HEK293T (cell line): ENCODE measurements at regions not wholly inside any gene's neighbourhood (a gene's known extent, or its start where the extent isn't known, plus 50 kb on each side); places are given as distances from the start of the nearest gene placed in this dataset.

Experiments
- CTCF ChIA-PET: fragments of 350-600 bp; formaldehyde crosslinking; extraction: SDS; loops from one replicate; lab custom pipeline; 2021; ENCODE audit warnings: antibody characterized with exemption, inconsistent platforms; lab: Yijun Ruan, JAX
- POLR2A ChIA-PET: fragments of 350-600 bp; formaldehyde crosslinking; extraction: SDS; loops from one replicate; lab custom pipeline; 2020; ENCODE audit warnings: antibody characterized with exemption, inconsistent platforms; lab: Yijun Ruan, JAX
- DNase-seq: peaks from one replicate; pipeline ENCODE4 v3.0.0; 2012; ENCODE audit warnings: mixed read lengths; ENCODE audit errors: extremely low spot score
- ARNT ChIP-seq: fragments of 450-650 bp; IDR thresholded peaks from 2 replicates; pipeline ENCODE4 v1.6.1; 2017; ENCODE audit warnings: mild to moderate bottlenecking
- BHLHE40 ChIP-seq: fragments of 450-650 bp; IDR thresholded peaks from 2 replicates; pipeline ENCODE4 v1.6.1; 2016; ENCODE audit warnings: mild to moderate bottlenecking, moderate library complexity, borderline replicate concordance
- CTBP1 ChIP-seq: fragments of 450-650 bp; IDR thresholded peaks from 2 replicates; pipeline ENCODE4 v1.6.1; 2016; ENCODE audit warnings: borderline replicate concordance
- ELF4 ChIP-seq: fragments of 450-650 bp; IDR thresholded peaks from 2 replicates; pipeline ENCODE4 v1.6.1; 2017; ENCODE audit warnings: antibody characterized with exemption
- FOXA1 ChIP-seq: fragments of 450-650 bp; IDR thresholded peaks from 2 replicates; pipeline ENCODE4 v1.6.1; 2016; ENCODE audit warnings: mild to moderate bottlenecking
- FOXK2 ChIP-seq: fragments of 450-650 bp; IDR thresholded peaks from 2 replicates; pipeline ENCODE4 v1.6.1; 2016; ENCODE audit warnings: mild to moderate bottlenecking
- FOXM1 ChIP-seq: fragments of 450-650 bp; IDR thresholded peaks from 2 replicates; pipeline ENCODE4 v1.6.1; 2017; ENCODE audit warnings: mild to moderate bottlenecking, borderline replicate concordance
- HDGF ChIP-seq: fragments of 450-650 bp; IDR thresholded peaks from 2 replicates; pipeline ENCODE4 v1.6.1; 2017; ENCODE audit warnings: antibody characterized with exemption, borderline replicate concordance
- L3MBTL2 ChIP-seq: fragments of 450-650 bp; conservative IDR thresholded peaks from 2 replicates; pipeline ENCODE4 v1.6.1; 2016; ENCODE audit warnings: mild to moderate bottlenecking
- LEF1 ChIP-seq: fragments of 450-650 bp; IDR thresholded peaks from 2 replicates; pipeline ENCODE4 v1.6.1; 2017; ENCODE audit warnings: mild to moderate bottlenecking, borderline replicate concordance
- NFRKB ChIP-seq: fragments of 450-650 bp; IDR thresholded peaks from 2 replicates; pipeline ENCODE4 v1.6.1; 2016; ENCODE audit warnings: mild to moderate bottlenecking, moderate library complexity
- PKNOX1 ChIP-seq: fragments of 450-650 bp; IDR thresholded peaks from 2 replicates; pipeline ENCODE4 v1.6.1; 2016
- SP1 ChIP-seq: fragments of 450-650 bp; IDR thresholded peaks from 2 replicates; pipeline ENCODE4 v1.6.1; 2017
- SUZ12 ChIP-seq: fragments of 450-650 bp; IDR thresholded peaks from 2 replicates; pipeline ENCODE4 v1.6.1; 2016; ENCODE audit warnings: mild to moderate bottlenecking
- TARDBP ChIP-seq: fragments of 450-650 bp; IDR thresholded peaks from 2 replicates; pipeline ENCODE4 v1.6.1; 2016
- ZNF384 ChIP-seq: fragments of 450-650 bp; IDR thresholded peaks from 2 replicates; pipeline ENCODE4 v1.6.1; 2016

- ChIA-PET POLR2A (no interaction called here), CTCF (no interaction called here)
- no peak for TF ChIP-seq BHLHE40
- TF ChIP-seq TARDBP = no peak
- TF ChIP-seq NFRKB = no peak
- no peak for TF ChIP-seq FOXM1
- TF ChIP-seq PKNOX1 = no peak
- no peak for TF ChIP-seq L3MBTL2
- TF ChIP-seq ZNF384 = no peak
- no peak for TF ChIP-seq CTBP1
- TF ChIP-seq ELF4 = no peak
- TF ChIP-seq SUZ12 = no peak
- TF ChIP-seq FOXA1 = no peak
- no peak for DNase-seq
Measured at GRCh38 chr2:41621563-41621962, 426.3 kb upstream of the PKDCC start.

GRCh38 chr2:41622301-41622700, 425.5 kb upstream of the PKDCC start:
- no peak for DNase-seq

GRCh38 chr2:41626936-41627335, 420.9 kb upstream of the PKDCC start:
- DNase-seq = no peak
- TF ChIP-seq ZNF384 = no peak
- TF ChIP-seq ARNT = no peak
- TF ChIP-seq FOXK2 = no peak
- TF ChIP-seq LEF1 = no peak
- CTCF ChIA-PET = no interaction called here
- POLR2A ChIA-PET = no interaction called here

More at GRCh38 chr2:41622301-41622700, 425.5 kb upstream of the PKDCC start:
- no peak for TF ChIP-seq PKNOX1
- no peak for TF ChIP-seq FOXM1
- TF ChIP-seq L3MBTL2 = no peak
- no peak for TF ChIP-seq SUZ12
- no peak for TF ChIP-seq SP1
- no peak for TF ChIP-seq LEF1
- no peak for TF ChIP-seq TARDBP
- no peak for TF ChIP-seq HDGF
- no peak for TF ChIP-seq ZNF384
- no peak for TF ChIP-seq CTBP1
- TF ChIP-seq FOXK2 = no peak
- no peak for TF ChIP-seq NFRKB
- no peak for TF ChIP-seq BHLHE40
- no peak for TF ChIP-seq ELF4
- TF ChIP-seq FOXA1 = no peak
- ChIA-PET POLR2A (no interaction called here), CTCF (no interaction called here)

GRCh38 chr2:41634686-41635085, 413.1 kb upstream of the PKDCC start:
- TF ChIP-seq CTBP1 (no peak), L3MBTL2 (no peak), PKNOX1 (no peak), NFRKB (no peak), BHLHE40 (no peak), ELF4 (no peak), HDGF (no peak), FOXA1 (no peak), SUZ12 (no peak), ARNT (no peak), LEF1 (no peak), SP1 (no peak)
- ChIA-PET CTCF (no interaction called here), POLR2A (no interaction called here)
- DNase-seq = no peak

GRCh38 chr2:41644936-41645335, 402.9 kb upstream of the PKDCC start:
- ChIA-PET POLR2A (no interaction called here), CTCF (no interaction called here)
- DNase-seq = no peak
- TF ChIP-seq ELF4 (no peak), L3MBTL2 (no peak), SP1 (no peak), FOXA1 (no peak), CTBP1 (no peak), LEF1 (no peak), NFRKB (no peak), FOXK2 (no peak), FOXM1 (no peak), TARDBP (no peak), ARNT (no peak), ZNF384 (no peak), PKNOX1 (no peak), BHLHE40 (no peak), SUZ12 (no peak), HDGF (no peak)

GRCh38 chr2:41647468-41648050, 400.3 kb upstream of the PKDCC start:
- ChIA-PET POLR2A (no interaction called here), CTCF (no interaction called here)
- TF ChIP-seq SP1 (no peak), FOXM1 (no peak), NFRKB (no peak), ZNF384 (no peak), ELF4 (no peak), CTBP1 (no peak), FOXK2 (no peak), ARNT (no peak), LEF1 (no peak), BHLHE40 (no peak), L3MBTL2 (no peak), FOXA1 (no peak), TARDBP (no peak), SUZ12 (no peak), HDGF (no peak), PKNOX1 (no peak)
- no peak for DNase-seq
